ENCODE measurements at regions not wholly inside any gene's neighbourhood (a gene's known extent, or its start where the extent isn't known, plus 50 kb on each side); places are given as distances from the start of the nearest gene placed in this dataset.
"Not testable (repeated sequence)": the region's sequence is repeated elsewhere in the genome, so short reads cannot be mapped to it uniquely, and the experiment has no call there.

DNA sequence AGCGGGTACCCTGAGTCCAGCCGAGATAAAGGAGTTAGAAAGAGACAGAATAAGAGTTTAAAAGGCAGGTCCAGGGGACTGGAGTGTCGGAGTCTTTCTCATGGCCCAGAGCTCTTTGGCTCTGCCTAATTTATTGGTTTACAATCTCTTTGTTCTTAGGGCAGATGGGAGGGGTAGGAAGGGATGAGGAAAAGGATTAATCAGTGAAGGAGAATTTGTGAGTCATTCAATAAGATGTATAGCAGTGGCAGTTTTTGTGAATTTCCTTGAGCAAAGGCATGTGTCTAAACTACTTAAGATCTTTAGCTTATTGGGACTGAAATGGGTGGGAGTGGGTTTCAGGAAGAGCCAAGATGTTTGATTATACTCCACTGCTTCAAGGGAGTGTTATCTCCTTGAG, 1671.7 kb downstream of the EFNA5 start:
- DNase-seq (ENCODE audit: low read depth): not testable (repeated sequence)

DNA sequence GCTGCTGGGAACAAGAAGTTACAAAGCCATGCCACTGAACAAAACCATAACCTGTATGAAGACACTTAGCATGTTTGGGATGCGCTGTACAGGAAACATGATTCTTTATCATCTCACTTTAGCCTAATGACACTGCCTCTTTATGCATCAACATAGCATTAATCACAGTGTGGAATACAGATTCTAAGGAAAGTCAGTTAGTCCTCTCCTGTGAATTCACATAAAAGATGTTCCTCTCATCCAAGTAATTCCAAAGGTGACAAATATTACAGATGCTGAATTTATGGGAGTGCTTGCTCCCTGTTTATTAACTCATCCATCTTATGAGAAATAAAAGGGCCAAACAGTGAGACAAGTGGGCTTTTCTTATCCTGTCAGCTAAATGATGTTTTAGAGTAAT, 1677.7 kb downstream of the EFNA5 start:
- DNase-seq (ENCODE audit: low read depth): no peak

DNA sequence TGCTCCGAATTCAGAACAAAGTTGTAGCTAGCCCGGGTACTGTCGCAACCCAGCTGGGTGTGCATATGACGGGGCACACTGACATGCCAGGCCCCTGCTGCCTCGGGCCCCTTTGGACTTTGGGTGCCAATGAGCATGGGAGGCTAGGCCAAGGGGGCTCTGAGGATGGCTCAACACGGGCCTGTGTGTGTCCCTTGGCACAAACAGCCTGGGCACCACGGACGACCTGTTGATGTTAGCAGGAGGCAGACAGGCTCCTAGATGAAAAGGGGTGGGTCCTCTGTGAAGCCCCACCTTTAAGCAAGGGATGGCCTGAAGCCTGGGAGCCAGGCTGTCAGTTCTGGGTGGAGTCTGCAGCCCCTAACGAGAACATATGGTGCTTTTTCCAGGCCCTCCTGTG, 1688.2 kb downstream of the EFNA5 start:
- no peak for DNase-seq (ENCODE audit: low read depth)

DNA sequence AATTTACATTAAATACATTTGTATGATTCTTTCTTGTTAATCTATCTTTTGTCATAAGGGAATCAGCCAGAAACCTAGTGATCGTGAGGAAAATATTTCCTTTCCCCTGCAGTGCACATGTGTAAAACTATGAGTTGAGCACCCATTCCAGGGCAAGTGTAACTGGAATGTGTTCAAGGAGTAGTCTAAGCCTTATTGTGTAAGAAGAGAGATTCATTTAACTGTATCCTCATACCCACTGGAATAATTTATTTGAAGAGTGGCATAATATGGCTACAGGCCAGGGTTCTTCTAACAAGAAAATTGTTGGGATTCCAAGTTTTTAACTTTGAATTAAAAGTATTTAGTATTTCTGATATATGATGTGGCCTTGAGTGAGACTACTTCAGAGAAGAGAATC, 1692.7 kb downstream of the EFNA5 start:
- DNase-seq (ENCODE audit: low read depth): no peak

DNA sequence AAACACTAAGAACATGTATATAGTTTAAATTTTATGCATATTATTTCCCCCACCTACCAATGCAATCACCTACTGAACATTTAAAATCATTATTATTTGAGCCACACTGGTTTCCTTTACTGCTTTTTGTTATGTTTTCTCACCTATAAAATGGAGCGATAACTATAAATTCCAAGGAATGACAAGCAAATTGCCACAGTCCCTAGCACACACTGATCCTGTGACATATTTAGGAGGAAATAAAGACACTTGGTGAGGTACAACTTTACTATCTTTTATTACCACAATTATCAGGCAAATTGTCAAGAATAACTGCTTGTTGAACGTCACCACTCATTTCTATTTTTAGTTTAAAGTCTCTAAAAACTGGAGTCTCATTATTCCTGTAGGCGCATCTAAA, 1693.6 kb downstream of the EFNA5 start:
- DNase-seq (ENCODE audit: low read depth): no peak

DNA sequence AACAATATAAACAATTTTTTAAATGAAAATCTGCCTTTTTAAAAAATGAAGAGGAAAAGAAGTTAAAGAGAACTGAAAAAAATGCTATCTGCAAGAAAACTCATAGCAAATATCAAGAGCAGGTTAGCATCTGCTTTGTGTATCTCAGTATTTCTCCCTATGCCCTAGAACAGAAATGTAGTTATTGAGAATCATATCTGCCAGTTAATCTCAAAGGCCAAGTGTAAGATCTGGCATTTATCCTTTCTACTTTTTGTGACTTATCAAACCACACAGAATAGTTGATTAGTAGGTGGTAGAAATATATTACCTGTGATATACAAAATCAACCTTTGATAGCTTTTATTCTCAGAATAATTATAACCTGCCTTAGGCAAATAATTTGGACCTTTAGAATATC, 1699.8 kb downstream of the EFNA5 start:
- DNase-seq (ENCODE audit: low read depth): no peak

DNA sequence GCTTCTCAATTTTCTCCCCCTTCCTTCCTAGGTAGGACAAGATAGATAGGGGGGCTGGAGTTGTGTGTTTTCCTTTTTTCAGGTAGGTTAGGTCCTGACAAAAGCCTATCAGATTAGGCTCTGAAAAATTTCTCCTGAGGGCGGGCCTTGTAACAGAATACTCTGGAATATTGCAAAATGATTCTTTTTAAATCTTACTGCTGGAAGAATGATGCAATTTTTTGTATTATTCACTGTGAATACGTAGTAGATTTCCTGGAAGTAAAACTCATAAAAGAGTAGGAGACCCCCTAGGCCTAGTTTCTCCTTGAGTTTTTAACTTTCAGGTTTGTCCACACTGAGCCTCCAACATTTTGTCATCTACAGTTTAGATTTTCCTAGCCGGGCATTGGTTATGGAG, 1701.8 kb downstream of the EFNA5 start:
- DNase-seq (ENCODE audit: low read depth): peak; percentile 4

DNA sequence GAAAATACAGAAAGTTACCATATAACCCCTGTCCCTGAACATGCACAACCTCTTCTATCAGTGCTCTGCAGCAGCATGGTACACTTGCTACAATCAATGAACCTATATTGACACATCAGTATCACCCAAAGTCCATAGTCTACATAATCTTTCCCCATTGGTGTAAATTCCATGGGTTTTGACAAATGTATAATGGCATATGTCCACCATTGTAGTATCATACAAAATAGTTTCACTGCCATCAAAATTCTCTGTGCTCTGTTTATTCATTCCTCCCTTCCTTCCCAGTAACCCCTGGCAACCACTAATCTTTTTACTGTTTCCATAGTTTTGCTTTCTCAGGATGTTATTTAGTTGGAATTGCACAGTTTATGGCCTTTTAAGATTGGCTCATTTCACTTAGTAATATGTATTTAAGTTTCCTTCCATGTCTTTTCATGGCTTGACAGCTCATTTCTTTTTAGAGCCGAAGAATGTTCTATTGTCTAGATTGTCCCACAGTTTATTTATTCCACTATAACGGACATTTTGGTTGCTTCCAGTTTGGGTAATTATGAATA, 1707.0 kb downstream of the EFNA5 start:
- no peak for DNase-seq (ENCODE audit: low read depth)

DNA sequence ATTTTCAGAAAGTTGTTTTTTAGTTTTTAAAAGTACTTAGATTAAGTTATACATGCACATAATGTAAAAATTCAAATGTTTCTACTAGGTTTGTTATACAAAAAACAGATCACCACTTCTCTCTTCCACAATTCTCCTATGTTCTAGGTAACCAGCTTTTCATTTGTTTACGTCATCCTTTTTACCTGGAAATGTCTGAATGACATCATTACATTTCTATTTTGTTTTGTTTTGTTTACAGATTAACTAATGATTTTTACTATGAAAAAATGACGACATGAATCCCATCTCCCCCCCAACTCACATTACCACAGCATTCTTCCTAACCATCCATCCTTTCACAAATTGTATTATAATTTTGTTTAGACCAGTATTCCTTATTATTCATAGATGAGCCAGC, 1709.2 kb downstream of the EFNA5 start:
- DNase-seq (ENCODE audit: low read depth): no peak

DNA sequence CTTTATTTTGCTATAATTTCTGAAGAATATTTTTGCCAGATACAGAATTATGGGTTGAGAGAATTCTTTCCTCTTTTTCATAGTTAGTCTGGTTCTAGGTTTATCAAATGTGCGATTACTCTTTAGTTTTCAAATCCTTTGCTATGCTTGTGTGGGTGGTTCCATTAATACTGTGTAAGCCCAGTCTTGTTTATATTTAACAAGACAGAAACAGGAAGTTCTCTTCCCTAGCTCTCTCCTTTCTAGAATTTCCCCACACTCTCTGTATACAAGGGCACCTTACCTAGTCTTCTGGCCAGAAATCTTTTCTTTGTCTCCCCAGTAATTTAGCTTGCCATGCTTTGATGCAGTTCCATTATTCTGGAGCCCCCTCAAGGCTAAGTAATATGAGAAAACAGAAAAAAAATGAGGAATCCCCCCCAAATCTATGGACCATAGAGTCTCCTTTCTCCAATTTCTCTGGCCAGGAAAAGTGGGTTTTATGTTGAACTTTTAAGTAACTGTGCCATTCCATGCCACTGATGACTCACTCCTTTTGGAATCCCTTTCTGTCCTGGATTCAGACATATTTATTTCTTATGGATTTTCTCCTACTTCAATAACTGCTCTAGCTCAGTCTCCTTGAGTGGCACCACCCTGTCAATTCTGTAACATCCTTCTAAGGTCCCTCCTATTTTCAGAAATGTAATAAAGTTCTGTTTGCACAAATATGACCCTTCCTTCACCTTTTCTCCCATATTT, 1714.1 kb downstream of the EFNA5 start:
- DNase-seq (ENCODE audit: low read depth): no peak

DNA sequence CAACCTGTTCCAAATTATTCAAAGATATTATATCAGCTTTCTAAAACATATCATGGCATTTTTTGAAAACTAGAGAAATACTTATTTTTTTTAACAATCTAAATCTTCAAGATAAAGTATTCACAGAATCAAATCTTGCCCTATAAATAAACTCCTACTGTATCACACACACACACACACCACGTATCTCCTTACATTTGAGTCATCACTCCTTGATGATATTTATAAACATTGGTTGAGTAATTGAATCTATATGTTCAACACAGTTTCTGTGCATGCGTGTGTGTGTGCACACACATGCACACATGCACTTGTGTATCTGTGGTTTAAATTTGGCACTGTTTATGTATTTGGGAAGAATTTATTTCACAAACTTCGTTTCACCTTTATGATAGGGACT, 1716.4 kb downstream of the EFNA5 start:
- DNase-seq (ENCODE audit: low read depth): no peak

DNA sequence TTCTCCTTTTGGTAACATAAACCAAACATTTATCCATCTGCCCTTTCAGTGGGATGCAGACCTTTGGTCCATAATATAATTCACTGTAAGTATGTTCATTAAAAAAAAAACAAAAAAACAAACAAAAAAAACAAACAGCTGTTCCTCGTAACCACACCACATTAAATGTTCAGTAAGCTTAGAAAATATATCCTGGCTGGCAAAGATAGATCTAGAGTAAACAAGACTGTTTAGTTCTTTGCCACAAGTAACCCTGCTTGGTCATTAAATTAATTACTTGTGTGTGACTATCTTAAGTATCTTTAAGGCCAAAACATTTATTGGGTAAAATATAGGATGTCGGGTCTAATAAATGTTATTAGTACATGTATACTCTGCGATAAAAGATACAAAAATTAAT, 1717.1 kb downstream of the EFNA5 start:
- DNase-seq (ENCODE audit: low read depth): no peak

DNA sequence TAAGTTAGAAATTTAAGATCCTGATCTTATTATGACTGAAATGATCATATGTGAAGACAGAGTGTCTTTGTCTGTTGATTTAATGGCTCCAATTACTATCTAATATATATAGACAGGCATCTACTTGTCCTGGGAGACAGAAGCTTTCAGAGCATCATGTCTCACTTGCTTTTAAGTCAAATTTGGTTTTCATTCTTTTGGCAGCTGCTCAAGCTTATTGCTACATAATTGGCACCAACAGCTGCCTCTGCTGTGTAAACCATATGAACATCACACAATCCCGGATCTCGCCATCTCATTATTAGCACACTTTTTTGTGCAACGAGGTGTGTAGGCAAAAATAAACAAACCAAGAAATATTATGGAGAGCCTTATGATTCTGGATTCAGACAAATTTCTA, 1717.9 kb downstream of the EFNA5 start:
- peak; percentile 61 for DNase-seq (ENCODE audit: low read depth)

DNA sequence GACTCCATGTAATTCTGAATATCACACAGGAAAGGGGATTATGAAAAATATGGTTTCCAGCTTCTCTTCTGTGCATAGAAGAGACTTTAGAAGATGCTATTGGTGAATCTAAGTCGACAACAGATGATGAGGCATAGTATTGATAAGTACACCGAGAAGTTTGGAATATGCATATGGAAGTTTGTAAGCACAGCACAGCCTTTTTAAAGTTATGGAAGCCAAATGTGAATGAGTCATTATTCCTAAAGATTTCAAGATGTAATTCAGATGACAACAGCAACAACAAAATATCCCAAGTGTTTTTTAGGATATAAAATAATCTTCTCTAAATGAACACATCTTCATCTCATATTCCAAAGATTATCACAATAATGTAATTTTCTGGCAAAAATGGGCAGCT, 1723.3 kb downstream of the EFNA5 start:
- no peak for DNase-seq (ENCODE audit: low read depth)

DNA sequence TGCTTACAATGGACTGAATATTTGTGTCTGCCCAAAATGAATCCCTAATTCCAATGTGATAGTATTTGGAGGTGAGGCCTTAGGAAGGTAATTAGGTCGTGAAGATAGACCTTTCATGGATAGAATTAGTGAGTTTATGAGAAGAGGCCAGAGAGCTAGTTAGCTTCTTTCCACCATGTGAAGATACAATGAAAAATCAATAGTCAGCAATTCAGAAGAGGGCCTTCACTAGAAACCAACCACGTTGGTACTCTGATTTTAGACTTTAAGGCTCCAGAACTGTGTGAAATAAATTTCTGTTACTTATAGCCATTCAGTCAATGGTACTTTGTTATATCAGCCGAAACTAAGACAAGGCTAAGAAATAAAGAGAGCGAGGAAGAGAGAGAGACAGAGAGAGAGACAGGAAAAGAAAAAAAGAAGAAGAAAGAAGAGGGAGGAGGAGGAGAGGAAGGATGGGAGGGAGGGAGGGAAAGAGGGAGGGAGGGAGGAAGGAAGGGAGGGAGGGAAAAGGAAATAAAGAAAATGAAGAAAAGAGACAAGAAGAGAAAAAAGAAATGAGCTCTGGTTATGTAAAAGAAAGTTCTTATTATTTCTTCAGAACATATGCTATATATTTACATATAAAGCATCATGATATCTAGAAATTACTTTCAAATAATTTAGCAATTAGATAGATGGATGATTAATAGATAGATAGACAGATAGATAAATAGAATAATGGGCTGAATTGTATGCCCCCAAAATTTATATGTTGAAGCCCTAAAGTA, 1725.3 kb downstream of the EFNA5 start:
- no peak for DNase-seq (ENCODE audit: low read depth)

DNA sequence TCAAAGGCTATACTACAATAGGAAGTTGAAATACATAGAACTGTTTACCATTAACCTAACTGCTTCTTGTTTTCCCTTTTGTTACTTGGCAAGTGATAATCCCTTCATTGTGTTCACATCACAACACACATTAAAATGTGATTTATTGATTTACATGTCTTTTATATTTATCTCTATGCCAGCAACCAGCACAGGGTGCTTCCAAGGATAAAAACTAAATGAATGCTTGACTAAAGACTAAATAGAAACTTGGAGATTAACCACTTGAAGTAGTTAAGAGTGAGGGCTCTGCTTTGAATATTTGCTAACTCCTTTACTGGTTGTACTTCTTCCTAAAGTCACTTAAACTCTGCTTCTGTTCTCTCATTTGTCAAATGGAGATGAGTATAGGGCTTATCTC, 1730.6 kb downstream of the EFNA5 start:
- no peak for DNase-seq (ENCODE audit: low read depth)

DNA sequence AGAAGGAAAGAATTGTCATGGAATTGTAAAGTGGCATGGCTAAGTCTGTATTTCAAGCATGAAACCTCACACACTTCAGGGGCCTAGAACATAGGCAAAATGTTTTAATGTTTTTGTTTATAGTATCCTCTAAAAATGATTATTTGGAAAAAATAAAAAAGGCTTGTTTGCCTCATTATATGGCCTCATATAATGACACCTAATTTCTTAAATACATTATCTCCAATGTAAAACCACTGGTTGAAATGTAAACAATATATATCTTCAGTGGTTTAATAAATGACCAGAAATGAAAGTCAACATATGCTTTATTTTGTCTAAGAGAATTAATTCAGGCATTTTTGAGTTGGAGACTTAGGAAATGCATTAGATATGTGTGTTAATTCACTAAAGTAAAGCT, 1736.6 kb downstream of the EFNA5 start:
- DNase-seq (ENCODE audit: low read depth): no peak

DNA sequence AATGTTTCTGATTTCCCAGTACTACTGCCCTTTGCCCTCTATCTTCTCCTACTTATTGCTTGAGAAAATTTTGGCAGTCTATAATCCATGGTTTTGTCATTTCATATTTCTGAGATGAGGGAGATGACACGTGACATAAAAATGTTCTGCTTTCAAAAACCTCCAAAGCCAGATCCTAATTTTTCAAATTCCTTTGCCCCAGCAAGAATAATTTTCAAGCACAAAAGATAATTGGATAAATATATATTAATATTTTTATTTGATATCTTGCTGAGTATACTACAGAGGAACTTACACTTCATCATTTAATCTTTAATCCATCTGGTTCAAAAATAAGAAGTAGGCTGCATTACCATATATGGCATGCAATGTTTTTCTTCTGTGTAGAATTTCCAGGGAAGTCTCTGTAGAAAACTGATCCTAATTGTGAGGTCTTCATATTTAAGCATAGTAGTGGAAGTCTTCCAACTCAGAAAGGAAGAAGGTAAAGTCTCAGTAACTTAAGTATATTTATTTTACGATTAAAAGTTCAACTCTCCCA, 1738.8 kb downstream of the EFNA5 start:
- peak; percentile 16 for DNase-seq (ENCODE audit: low read depth)

DNA sequence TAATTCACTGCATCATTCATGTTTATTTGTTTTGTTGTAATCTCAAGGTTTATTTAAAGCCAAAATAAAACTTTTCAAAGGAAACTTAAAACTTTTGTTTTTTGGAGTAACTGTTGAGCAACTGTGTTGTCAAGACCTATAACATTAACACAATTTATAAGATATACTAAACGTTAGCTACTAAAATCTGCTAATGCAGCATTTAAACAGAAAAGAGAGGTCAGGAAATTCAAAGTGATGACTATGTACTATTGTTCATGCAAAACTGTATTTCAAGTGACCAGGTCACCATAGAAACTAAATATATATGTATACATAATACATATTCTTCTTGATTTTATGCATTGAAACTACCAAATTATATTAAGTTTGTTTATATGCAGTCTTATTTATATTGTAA, 1740.9 kb downstream of the EFNA5 start:
- DNase-seq (ENCODE audit: low read depth): no peak

DNA sequence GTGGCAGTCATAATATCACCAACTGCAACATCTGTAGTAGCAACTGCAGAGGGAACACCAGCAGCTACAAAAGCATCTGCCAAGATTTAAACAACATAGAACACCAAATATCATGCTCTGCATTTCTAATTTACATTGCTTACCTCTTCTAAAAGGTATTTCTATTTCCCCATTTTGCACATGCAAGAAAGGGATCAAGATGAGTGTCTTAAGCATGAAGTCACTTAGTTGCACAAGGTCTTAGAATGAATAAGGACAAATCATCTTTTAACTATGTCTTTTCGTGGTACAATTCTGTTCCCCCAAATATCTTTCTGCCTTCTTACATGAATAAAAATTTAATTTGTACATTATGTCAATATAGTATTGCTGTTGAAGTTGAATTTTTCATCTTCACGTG, 1746.4 kb downstream of the EFNA5 start:
- peak; percentile 57 for DNase-seq (ENCODE audit: low read depth)

DNA sequence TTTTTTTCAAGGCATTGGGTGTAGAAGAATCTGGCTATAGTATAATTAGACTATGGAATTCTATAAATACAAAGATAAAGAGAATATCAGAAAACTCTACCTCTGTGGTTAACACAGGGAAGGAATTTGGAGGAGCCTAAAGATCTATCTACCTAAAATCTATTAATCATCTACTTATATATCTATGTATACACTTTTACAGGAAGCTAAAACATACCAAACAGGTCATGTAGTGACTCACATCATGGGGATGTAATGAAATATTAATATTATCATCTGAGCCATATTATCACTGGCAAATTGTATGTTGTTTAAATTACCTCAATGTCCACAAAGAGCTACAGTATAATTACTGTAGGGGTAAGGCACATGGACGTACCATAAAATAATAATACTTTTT, 1748.2 kb downstream of the EFNA5 start:
- DNase-seq (ENCODE audit: low read depth): no peak

DNA sequence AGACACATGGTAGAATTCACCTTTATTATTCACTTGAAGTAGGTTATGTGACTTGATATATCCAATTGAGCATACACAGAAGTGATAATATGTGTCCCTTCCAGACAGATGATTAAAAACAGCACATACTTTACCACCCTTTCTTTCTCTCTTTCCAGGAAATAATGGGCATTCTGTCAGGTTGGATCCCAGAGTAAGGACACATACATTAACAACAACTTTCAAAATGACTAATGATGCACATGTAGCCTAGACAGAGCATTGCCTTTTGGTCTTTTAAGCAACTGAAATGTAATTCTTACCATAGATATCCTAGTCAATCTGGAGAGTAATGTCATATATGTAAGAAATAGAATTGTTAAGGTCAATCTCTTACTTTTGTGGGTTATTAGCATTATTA, 1748.7 kb downstream of the EFNA5 start:
- DNase-seq (ENCODE audit: low read depth): no peak

DNA sequence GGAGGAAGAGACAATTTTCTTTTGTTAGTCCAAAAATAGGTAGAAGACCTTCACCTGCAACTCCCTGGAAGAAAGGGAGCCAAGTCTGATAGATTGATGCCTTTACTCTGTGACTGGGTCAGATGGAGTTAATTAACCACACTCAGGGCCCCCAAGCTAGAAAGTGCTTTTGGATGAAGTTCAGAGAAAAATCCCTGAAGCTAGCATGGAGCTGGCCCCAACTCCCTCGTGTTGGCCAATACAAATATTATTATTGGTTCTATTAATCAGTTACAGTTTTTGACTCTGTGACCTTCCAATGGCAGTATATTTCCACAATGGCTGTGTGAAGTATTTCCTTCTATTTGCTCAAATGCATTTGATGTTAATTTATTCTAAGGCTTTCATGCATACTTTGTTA, 1753.5 kb downstream of the EFNA5 start:
- no peak for DNase-seq (ENCODE audit: low read depth)

Data from fibroblast of gingiva (primary cell).